Fibroblast of peridontal ligament (primary cell): ENCODE measurements at regions not wholly inside any gene's neighbourhood (a gene's known extent, or its start where the extent isn't known, plus 50 kb on each side); places are given as distances from the start of the nearest gene placed in this dataset.
"Not testable (repeated sequence)": the region's sequence is repeated elsewhere in the genome, so short reads cannot be mapped to it uniquely, and the experiment has no call there.

ENCODE experiments used
- DNase-seq: peaks from one replicate; pipeline ENCODE4 v3.0.0-alpha.2; 2010; ENCODE audit errors: extremely low read depth

DNA sequence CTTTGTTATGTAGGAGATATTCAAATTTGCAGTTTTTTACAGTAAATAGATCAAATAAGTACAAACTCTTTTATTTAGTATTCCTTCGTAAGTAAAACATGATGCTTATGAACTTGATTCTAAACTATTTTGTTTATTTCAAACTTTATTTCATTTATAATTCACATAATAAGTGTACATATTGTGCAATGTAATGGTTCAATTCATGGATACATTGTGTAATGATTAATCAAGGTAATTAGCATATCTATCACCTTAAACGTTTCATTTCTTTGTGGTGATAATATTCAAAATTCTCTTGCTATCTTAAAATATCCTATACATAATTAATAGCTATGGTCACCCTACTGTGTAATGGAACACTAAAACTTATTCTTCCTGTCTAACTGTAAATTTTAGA is 525.9 kb upstream of the ZNF804A start:
- no peak for DNase-seq

DNA sequence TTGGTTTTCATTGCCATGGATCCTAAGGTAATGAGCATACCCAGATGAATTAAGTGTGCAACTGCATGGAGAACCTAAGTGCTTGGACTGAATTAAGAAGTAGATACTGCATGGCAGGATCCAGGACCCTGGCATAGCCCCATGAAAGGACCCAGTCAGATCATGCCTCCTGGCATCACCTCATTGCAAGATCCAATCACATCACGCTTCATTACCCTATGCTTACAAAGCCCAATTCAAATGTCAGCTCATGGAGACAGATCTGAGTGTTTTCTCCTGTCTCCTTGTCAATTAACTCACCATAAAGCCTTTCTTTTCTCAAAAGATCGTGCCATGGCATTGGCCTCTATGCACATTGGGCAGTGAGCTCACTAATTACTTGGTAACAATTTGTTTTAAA is 519.8 kb upstream of the ZNF804A start:
- no peak for DNase-seq

- DNase-seq = no peak
Measured at GRCh38 chr2:184091456-184091855, 506.9 kb upstream of the ZNF804A start.

DNA sequence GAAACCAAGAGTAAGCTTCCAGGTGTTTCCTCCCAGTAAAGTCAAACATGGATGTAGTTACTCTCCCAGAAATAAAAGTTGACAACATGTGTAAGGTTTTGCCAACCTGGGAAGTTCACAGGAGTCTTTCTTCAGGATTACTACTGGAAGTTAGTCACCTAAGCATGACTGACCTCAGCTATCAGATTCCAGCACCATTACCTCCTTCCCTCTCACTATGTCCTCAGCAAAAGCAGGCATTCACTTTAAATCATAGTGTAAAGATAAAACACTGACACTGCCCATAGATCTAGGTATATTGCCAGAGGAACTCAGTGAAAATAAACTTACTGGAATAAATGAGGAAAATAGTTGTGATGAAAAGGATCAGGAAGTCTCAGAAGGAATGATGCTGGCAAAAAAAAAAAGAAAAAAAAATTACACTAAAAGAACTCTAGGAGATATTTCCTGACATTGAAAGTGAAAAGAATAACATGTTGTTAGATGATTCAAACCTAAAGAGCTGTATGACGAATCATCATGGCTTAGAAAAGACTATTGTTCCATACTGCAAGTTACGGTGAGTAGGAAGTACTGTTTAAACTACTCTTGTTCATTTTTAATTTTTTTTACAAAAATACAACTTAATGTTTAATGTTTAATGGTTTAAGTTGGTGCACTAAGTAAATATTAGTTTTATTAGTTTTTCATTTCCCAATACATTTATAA is 484.5 kb upstream of the ZNF804A start:
- no peak for DNase-seq

- no peak for DNase-seq
Measured at GRCh38 chr2:184114439-184114838, 483.9 kb upstream of the ZNF804A start.

- no peak for DNase-seq
Measured at GRCh38 chr2:184119989-184120800, 478.1 kb upstream of the ZNF804A start.

GRCh38 chr2:184125867-184126266 is 472.5 kb upstream of the ZNF804A start:
- DNase-seq = no peak

- DNase-seq = no peak
Measured at GRCh38 chr2:184129073-184129472, 469.3 kb upstream of the ZNF804A start.

- no peak for DNase-seq
Measured at GRCh38 chr2:184137955-184138354, 460.4 kb upstream of the ZNF804A start.

- DNase-seq = no peak
Measured at GRCh38 chr2:184141866-184142265, 456.5 kb upstream of the ZNF804A start.

GRCh38 chr2:184154438-184154837 is 443.9 kb upstream of the ZNF804A start:
- DNase-seq = no peak

DNA sequence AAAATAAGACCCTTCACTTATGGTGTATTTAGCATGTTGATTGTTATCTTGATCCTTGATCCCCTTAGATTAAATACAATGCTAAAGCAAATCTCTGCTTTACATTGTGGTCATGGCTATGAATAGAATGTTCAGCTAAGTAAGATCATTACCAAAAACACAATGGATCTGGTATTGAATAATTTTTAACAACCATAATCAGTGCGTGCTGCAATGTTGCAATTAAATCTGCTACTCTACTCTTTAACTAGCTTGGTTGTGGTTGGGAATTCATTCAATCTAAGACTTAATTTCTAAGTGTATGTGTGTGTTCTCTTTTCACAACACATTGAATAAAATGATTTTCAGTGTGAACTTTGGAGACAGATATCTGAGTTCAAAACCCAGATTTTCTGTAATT is 442.5 kb upstream of the ZNF804A start:
- no peak for DNase-seq

- no peak for DNase-seq
Measured at GRCh38 chr2:184157141-184157540, 441.2 kb upstream of the ZNF804A start.

DNA sequence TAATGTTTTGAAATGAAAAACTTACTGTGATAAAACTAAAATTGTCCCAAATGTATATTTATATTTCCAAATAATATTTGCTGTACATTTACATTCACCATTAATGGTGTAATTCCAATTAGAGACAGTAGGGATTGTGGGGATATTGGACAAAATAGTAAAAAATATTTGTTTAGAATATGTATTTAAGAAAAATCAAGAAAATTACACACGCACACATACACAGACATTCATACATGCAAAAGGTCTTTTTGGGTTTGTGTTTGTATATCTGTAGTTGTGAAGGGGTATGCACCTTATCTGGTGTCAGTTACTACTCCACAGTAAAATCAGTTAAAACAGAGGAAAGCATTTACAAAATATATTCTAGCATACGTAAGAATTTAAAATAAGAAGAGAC is 435.9 kb upstream of the ZNF804A start:
- no peak for DNase-seq

DNA sequence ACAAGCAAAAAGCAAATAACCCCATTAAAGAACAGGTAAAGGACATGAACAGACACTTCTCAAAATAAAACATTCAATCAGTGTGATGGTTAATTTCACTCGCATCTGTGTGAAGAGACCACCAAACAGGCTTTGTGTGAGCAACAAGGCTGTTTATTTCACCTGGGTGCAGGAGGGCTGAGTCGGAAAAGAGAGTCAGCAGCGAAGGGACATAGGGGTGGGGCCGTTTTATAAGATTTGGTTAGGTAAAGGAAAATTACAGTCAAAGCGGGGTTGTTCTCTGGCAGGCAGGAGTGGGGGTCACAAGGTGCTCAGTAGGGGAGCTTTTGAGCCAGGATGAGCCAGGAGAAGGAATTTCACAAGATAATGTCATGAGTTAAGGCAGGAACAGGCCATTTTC is 429.5 kb upstream of the ZNF804A start:
- DNase-seq = not testable (repeated sequence)

DNA sequence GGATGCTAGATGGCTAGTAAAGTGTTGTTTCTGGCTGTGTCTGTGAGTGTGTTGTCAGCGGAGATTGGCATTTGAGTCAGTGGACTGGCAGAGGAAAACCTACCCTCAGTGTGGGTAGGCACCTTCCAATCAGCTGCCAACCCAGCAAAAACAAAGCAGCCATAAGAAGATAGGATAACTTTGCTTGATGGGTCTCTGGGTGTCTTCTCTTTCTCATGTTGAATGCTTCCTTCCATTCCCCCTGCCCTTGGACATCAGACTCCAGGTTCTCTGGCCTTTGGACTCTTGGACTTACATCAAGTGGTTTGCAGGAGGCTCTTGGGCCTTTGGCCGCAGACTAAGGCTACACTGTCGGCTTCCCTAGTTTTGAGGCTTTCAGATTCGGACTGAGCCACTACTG is 429.0 kb upstream of the ZNF804A start:
- DNase-seq = no peak

DNA sequence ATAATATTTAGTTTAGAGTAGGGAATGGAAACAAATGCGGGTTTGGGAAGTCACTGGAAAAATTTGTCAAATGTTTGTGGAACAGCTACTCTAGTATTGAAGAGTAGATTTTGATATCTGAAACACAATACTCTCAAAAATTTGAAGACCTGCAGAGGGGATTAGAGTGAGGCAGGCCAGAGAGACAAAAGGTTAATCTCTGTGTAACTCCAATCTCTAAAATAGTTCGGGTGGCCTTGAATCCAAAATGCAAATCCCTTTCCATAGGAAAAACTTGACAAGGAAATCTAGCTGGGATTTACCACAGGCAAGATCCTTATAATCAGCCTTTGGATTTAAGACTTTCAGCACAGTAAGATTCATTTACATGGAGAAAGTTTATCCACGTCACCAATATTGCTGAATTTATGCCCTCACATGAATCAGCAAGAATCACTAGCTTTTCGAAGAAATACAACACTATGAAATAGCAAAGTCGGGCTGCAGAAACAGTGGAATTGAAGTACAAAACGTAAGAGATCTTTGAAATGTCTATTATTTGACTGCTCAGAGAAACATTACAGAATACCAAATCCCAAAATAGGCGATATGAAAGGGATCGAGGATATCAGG is 423.7 kb upstream of the ZNF804A start:
- no peak for DNase-seq

GRCh38 chr2:184178229-184178628 is 420.1 kb upstream of the ZNF804A start:
- no peak for DNase-seq

- DNase-seq = no peak
Measured at GRCh38 chr2:184186436-184186835, 411.9 kb upstream of the ZNF804A start.

DNA sequence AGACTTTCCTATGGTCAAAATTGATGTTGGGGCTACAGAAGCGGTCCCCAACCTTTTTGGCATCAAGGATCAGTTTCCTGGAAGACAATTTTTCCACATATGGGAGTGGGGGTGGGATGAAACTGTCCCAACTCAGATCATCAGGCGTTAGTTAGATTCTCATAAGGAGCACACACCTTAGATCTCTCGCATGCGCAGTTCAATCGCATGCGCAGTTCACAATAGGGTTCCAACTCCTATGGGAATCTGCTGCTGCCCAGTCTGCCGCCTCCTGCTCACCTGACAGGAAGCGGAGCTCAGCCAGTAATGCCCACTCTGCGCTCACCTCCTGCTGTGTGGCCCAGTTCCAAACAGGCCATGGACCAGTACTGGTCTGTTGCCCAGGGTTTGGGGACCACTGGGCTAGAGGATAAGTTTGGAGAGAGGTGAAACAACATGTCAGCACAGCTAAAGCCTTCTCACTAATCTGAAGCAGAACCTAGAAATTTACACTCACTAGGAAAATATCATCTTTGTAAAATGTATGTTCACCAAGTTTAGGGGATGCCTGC is 410.8 kb upstream of the ZNF804A start:
- no peak for DNase-seq

- no peak for DNase-seq
Measured at GRCh38 chr2:184190725-184191124, 407.6 kb upstream of the ZNF804A start.

GRCh38 chr2:184192649-184193048 is 405.7 kb upstream of the ZNF804A start:
- no peak for DNase-seq

DNA sequence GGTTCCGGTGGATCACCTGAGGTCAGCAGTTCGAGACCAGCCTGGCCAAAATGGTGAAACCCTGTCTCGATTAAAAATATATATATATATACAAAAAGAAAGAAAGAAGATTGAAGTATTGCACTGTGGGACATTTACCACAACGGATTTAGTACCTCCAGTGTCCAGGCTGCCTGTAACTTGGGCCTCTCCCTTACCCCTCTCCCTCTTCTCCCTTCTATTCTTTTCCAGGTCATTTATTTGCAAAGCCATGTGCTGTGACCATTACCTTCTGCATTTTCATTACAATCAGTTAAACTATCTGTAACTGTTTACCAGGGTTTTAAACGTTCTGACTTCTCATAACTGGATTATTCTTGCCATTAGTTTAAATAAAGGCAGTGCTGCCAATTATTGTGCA is 400.9 kb upstream of the ZNF804A start:
- DNase-seq = no peak
